Right renal pelvis (tissue), 4 donors: ENCODE measurements at regions not wholly inside any gene's neighbourhood (a gene's known extent, or its start where the extent isn't known, plus 50 kb on each side); places are given as distances from the start of the nearest gene placed in this dataset.

ENCODE experiments used
- DNase-seq, 4 donors: peaks; one replicate each; pipeline ENCODE4 v3.0.0-alpha.2; 2013; ENCODE audit warnings: low read depth in 4 of 4, low spot score in 3 of 4, missing footprints in 1 of 4

DNA sequence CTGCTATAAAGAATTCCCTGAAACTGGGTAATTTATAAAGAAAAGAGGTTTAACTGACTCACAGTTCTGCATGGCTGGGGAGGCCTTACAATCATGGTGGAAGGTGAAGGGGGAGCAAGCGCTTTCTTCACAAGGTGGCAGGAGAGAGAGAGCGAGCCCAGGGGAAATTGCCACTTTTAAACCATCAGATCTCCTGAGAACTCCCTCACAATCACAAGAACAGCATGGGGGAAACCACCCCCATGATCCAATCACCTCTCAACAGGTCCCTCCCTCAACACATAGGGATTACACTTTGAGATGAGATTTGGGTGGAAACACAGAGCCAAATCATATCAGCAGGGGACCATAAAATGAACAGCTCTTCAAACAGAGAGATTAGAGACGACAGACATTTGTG, 198.6 kb downstream of the MAGEB5 start:
- no peak for DNase-seq

DNA sequence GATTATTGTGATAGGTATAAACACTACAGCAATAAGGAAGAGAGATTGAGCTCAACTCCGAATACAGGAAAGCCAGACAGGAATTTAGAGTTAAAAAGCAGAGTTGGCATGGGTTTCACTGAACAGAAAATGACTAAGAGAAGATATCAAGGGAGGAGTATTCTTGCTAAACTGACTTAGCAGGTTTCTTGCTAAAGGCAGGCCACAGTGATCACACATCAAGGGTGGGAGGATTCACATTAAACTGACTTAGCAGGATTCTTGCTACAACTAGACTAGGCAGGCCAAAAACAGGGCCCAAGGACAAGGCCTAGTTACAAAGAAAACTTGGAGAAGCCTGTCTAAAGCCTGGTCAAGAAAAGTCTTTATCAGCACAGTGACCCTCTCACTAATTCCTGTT, 195.1 kb downstream of the MAGEB5 start:
- DNase-seq: no peak

DNA sequence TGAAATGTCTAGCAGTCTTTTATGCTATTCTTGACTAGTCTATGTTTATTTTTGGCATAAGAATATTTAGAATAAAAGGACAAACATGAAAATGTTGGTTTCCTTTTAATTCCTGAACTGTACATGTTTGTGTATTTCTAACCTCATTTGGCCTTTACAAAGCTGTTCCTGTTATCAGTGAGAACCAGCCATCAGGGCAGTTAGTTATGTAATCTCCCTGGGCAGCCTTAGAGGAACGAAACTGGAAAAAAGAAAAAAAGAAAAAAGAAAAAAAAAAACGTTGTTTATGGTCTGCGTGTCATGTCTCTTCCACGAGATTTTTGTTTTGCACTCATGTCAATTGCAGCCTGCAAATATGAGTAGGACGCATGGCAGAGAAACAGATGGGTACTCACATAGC, 193.7 kb downstream of the MAGEB5 start:
- DNase-seq: no peak

GRCh38 chrX:26387906-26388305, 171.9 kb downstream of the MAGEB5 start:
- DNase-seq: peak in 2 of 4 donors; percentile 0 to 1

GRCh38 chrX:26376037-26376708, 160.2 kb downstream of the MAGEB5 start:
- no peak for DNase-seq

DNA sequence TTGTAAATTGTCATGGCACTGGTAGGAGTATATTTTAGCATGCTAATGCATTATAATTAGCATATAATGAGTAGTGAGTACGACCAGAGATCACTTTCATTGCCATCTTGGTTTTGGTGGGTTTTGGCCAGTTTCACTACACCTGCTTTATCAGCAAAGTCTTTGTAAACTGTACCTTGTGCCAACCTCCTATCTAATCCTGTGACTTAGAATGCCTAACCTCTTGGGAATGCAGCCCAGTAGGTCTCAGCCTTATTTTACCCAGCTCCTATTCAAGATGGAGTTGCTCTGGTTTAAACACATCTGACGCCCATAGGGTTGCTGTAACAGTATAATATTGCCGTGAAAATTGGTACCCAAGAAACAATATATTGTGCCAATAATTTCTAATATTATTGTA, 159.4 kb downstream of the MAGEB5 start:
- no peak for DNase-seq

GRCh38 chrX:26373829-26374228, 157.9 kb downstream of the MAGEB5 start:
- DNase-seq: no peak

GRCh38 chrX:26352891-26353430, 137.0 kb downstream of the MAGEB5 start:
- DNase-seq: no peak

- DNase-seq: no peak
Measured at GRCh38 chrX:26347171-26347570, 131.2 kb downstream of the MAGEB5 start.

DNA sequence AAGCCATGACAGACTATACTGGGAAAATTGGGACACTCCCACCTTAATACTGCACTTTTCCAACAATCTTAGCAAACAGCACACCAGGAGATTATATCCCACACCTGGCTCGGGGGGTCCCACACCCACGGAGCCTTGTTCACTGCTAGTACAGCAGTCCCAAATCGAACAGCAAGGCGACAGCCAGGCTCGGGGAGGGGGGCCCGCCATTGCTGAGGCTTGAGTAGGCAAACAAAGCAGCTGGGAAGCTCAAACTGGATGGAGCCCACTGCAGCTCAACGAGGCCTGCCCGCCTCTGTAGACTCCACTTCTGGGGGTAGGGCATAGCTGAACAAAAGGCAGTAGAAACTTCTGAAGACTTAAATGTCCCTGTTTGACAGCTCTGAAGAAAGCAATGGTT, 118.3 kb downstream of the MAGEB5 start:
- no peak for DNase-seq

DNA sequence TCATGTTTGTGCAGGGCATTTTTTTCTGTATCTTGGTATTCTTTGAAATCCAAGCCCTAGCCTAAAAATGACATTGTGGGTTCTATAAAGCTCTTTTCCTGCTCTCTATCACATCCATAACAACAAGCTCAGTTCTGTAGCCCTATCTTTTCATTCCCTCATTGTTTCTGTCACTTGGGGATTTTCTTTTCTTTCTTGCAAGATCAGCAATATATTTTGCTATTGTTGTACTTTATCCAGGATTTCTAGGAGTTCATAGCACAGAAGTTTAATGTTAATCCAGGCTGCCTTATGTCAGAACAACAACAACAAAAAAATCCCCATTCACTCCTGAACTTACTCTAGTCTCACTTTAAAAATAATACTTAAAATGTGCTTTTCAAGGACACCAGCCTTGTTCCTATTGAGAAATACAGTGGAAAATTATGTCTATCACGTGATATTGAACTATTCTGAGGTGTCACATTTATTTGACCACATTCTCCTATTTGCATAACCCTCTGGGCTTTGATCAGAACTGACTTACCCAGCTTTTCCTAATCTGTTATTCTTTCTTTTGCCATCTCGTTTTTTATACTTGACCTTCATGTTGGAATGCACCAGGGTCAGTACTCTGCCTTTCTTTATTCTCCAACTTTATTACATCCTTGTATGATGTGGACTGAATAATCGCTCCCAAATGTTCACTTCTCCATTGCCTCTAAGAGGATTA, 112.8 kb downstream of the MAGEB5 start:
- DNase-seq: no peak

- DNase-seq: no peak
Measured at GRCh38 chrX:26309262-26309661, 93.3 kb downstream of the MAGEB5 start.

GRCh38 chrX:26295425-26295824, 79.5 kb downstream of the MAGEB5 start:
- DNase-seq: no peak

GRCh38 chrX:26286836-26287235, 70.9 kb downstream of the MAGEB5 start:
- DNase-seq: no peak
